Prostate gland (tissue), 2 donors: ENCODE measurements at regions not wholly inside any gene's neighbourhood (a gene's known extent, or its start where the extent isn't known, plus 50 kb on each side); places are given as distances from the start of the nearest gene placed in this dataset.

Experiments used
- DNase-seq: peaks from one replicate; pipeline ENCODE4 v3.0.0-alpha.2; 2019; ENCODE audit warnings: low spot score
- H3K27ac ChIP-seq, 2 donors: fragments of 200-600 bp; sonication (generic); 2 replicates each; pipeline ENCODE4 v1.5.1; 2017 to 2019
- H3K27me3 ChIP-seq: fragments of 200-600 bp; sonication (generic); replicated peaks from 2 replicates; pipeline ENCODE4 v1.5.1; 2019; ENCODE audit not compliant: insufficient read depth
- H3K36me3 ChIP-seq, 2 donors: fragments of 200-600 bp; sonication (generic); 1 replicate in 1 of 2; 2 replicates in 1 of 2; pipeline versions ENCODE4 v1.5.1 to v1.8.1; 2017 to 2019
- H3K4me1 ChIP-seq: fragments of 200-600 bp; sonication (generic); replicated peaks from 2 replicates; pipeline ENCODE4 v1.5.1; 2019
- H3K4me3 ChIP-seq, 2 donors: fragments of 200-600 bp; sonication (generic); 2 replicates each; pipeline ENCODE4 v1.5.1; 2017 to 2019
- H3K9me3 ChIP-seq: fragments of 200-600 bp; sonication (generic); 2 replicates; pipeline ENCODE4 v1.5.1; 2017
- POLR2A ChIP-seq: fragments of 450-650 bp; IDR thresholded peaks from one replicate; pipeline ENCODE4 v1.6.1; 2016; ENCODE audit warnings: antibody characterized with exemption, mild to moderate bottlenecking
- POLR2AphosphoS5 ChIP-seq: sonication (generic); formaldehyde crosslinking; IDR thresholded peaks from one replicate; pipeline ENCODE4 v1.6.1; 2017; ENCODE audit warnings: antibody characterized with exemption
- WGBS: methylation state at CpG from one replicate; pipeline ENCODE4 v1.1.5; 2018; 5-methylcytosine and 5-hydroxymethylcytosine counted together
- intact Hi-C: fragments of 100-400 bp; cut with DNase I; formaldehyde crosslinking; loops from one replicate; pipeline ENCODE4 v1.14.2; 2022
- TF ChIP-seq, protein P1 (sequence below), 4 experiments: fragments of 200-600 bp in 2 of 4; fragments of 450-650 bp in 2 of 4; sonication (generic) in 2 of 4; IDR thresholded peaks; 1 replicate in 3 of 4; 2 replicates in 1 of 4; pipeline ENCODE4 v1.5.1; 2016 to 2019; ENCODE audit warnings: antibody characterized with exemption in 4 of 4, mild to moderate bottlenecking in 2 of 4, moderate library complexity in 2 of 4

DNA sequence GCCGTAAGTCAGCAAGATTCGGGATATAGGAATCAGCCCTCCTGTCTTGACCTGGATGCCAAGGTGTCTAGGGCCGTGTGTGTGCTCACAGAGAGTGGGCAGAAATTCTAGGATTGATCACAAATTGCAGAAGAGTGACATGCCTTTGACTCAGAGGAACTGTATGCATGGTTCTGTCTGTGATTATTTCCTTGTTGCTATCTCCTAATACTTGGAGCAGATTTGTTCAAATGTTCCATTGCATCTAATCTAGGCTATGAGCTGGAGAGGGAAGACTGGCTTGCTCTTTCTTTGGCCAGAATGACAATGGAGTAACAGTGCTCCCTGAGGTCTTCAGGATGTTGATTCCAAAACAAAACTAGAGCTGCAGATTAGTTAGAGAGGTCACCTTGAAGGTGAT is 115.0 kb downstream of the EN1 start:
- no peaks in the 10 kb centered on the region for H3K9me3 ChIP-seq
- intact Hi-C loops: no loop called here
- no peak overlapping the region for H3K27ac ChIP-seq
- TF ChIP-seq, protein P1, sequence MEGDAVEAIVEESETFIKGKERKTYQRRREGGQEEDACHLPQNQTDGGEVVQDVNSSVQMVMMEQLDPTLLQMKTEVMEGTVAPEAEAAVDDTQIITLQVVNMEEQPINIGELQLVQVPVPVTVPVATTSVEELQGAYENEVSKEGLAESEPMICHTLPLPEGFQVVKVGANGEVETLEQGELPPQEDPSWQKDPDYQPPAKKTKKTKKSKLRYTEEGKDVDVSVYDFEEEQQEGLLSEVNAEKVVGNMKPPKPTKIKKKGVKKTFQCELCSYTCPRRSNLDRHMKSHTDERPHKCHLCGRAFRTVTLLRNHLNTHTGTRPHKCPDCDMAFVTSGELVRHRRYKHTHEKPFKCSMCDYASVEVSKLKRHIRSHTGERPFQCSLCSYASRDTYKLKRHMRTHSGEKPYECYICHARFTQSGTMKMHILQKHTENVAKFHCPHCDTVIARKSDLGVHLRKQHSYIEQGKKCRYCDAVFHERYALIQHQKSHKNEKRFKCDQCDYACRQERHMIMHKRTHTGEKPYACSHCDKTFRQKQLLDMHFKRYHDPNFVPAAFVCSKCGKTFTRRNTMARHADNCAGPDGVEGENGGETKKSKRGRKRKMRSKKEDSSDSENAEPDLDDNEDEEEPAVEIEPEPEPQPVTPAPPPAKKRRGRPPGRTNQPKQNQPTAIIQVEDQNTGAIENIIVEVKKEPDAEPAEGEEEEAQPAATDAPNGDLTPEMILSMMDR (IDR thresholded peaks at IDR 0.05): no peak
- TF ChIP-seq POLR2AphosphoS5 (no peak), POLR2A (no peak)
- no peaks in the 10 kb centered on the region for H3K27me3 ChIP-seq
- H3K4me3 ChIP-seq: no peak overlapping the region
- no peak for DNase-seq
- 91% methylated on average over 3 of the region's 3 CpGs for WGBS
- H3K36me3 ChIP-seq: no peaks in the 10 kb centered on the region
- H3K4me1 ChIP-seq: no peaks in the 10 kb centered on the region

DNA sequence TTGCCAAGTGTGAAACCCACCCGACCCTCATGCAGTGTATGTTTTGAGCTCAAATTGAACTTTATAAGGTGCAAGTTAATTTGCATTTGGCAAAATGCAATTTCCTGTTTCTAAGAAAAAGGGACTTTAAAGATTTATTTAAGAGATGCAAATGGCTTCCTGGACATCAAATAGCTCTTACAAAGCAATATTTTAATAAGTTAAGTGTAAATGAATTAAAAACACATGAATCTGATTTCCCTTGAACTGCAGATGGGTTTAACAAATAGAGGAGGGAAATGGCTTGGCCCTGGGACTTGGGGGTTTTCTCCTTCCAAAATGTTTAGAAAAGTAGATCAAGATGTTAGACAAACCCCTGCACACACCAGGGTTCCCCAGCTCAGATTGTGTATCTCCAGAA is 116.0 kb downstream of the EN1 start:
- no peak for DNase-seq
- no peaks in the 10 kb centered on the region for H3K27me3 ChIP-seq
- H3K9me3 ChIP-seq: no peaks in the 10 kb centered on the region
- no peaks in the 10 kb centered on the region for H3K36me3 ChIP-seq
- no peak overlapping the region for H3K27ac ChIP-seq
- intact Hi-C loops: no loop called here
- TF ChIP-seq, protein P1 (IDR thresholded peaks at IDR 0.05): no peak
- TF ChIP-seq POLR2A: no peak
- H3K4me3 ChIP-seq: no peak overlapping the region
- WGBS: 36% methylated on average over 1 of the region's 1 CpG
- H3K4me1 ChIP-seq: no peaks in the 10 kb centered on the region

DNA sequence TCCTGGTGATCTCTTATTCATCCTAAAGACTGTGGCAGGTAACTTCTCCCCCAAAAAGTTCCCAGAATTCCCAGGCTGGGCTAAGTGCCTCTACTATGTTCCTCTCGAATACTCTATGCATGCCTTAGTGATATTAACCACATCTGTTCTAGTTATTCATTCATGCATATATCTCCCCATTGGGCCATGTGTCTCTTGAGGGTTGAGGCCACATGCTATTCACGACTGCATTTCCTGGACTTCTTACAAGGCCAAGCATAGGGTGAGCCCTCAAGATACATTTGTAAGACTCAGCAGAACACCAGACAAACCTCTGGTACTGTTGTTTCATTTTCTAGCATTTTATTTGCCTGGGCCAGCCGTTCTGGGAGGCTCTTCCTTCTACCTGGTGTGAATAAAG is 117.0 kb downstream of the EN1 start:
- H3K4me1 ChIP-seq: no peaks in the 10 kb centered on the region
- DNase-seq: no peak
- WGBS: 70% methylated on average over 3 of the region's 3 CpGs
- no peaks in the 10 kb centered on the region for H3K27me3 ChIP-seq
- H3K9me3 ChIP-seq: no peaks in the 10 kb centered on the region
- intact Hi-C loops: no loop called here
- no peak overlapping the region for H3K4me3 ChIP-seq
- no peak overlapping the region for H3K27ac ChIP-seq
- TF ChIP-seq POLR2AphosphoS5: no peak
- TF ChIP-seq, protein P1 (IDR thresholded peaks at IDR 0.05): no peak
- TF ChIP-seq POLR2A: no peak
- no peaks in the 10 kb centered on the region for H3K36me3 ChIP-seq

DNA sequence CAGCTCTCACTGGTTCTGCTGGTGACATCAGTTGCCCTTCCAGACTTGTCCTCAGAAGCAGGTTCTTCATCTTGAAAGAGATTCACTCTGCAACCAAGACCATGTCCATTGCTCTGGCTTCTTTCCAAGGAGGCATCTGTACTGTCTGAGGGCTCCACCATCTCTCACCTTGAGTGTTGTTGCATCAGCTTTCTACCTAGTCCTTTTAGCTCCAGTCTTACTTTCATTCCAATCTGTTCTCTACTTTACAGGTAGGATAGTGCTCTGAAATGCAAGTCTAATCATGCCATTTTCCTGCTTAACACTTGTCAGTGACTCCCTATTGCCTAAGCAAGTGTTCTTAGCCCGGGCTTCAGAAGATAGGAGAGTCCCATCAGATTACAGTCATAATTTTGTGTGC is 117.7 kb downstream of the EN1 start:
- TF ChIP-seq POLR2A (no peak), POLR2AphosphoS5 (no peak)
- TF ChIP-seq, protein P1 (IDR thresholded peaks at IDR 0.05): no peak

DNA sequence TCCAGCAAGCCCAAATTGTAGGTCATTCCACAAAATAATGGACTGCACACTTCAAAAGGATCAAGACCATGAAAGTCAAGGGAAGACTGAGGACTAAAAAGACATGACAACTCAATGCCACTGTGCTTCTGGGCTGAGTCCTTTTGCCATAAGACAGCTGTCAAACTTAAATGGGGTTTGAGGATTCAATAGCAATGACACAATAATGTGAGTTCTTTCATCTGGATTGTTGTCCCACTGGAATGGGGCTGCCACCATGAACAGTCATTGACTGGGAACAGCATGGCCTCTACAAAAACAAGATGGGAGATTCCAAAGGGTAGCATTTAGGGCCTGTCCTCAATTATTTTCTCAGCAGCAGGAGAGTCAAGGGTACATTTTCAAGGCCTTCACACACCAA is 118.5 kb downstream of the EN1 start:
- no peak overlapping the region for H3K27ac ChIP-seq
- no peak for TF ChIP-seq POLR2A
- TF ChIP-seq, protein P1 (IDR thresholded peaks at IDR 0.05): no peak
- no peak for TF ChIP-seq POLR2AphosphoS5
- DNase-seq: no peak
- intact Hi-C loops: no loop called here
- no peaks in the 10 kb centered on the region for H3K27me3 ChIP-seq
- H3K4me3 ChIP-seq: no peak overlapping the region
- H3K36me3 ChIP-seq: no peaks in the 10 kb centered on the region
- no peaks in the 10 kb centered on the region for H3K4me1 ChIP-seq
- no peaks in the 10 kb centered on the region for H3K9me3 ChIP-seq

More for the DNA sequence above, 117.7 kb downstream of the EN1 start:
- 35% methylated on average over 1 of the region's 1 CpG for WGBS
- Histone ChIP-seq H3K4me1 (no peaks in the 10 kb centered on the region), H3K4me3 (no peak overlapping the region), H3K27ac (no peak overlapping the region), H3K27me3 (no peaks in the 10 kb centered on the region), H3K9me3 (no peaks in the 10 kb centered on the region), H3K36me3 (no peaks in the 10 kb centered on the region)
- intact Hi-C loops: no loop called here
- no peak for DNase-seq
